Duodenal mucosa (tissue), 2 donors: ENCODE measurements at regions not wholly inside any gene's neighbourhood (a gene's known extent, or its start where the extent isn't known, plus 50 kb on each side); places are given as distances from the start of the nearest gene placed in this dataset.

ENCODE experiments used
- H3K27ac ChIP-seq: one replicate; pipeline ENCODE4 v1.7.0; 2013; ENCODE audit warnings: low read depth, low read length
- H3K27me3 ChIP-seq, 2 donors: one replicate each; pipeline ENCODE4 v1.7.0; 2013; ENCODE audit warnings: low read length in 2 of 2, control low read depth in 1 of 2; ENCODE audit not compliant: insufficient read depth in 2 of 2, control insufficient read depth in 1 of 2
- H3K36me3 ChIP-seq, 2 donors: one replicate each; pipeline ENCODE4 v1.7.0; 2013; ENCODE audit warnings: low read length in 2 of 2, control low read depth in 1 of 2; ENCODE audit not compliant: insufficient read depth in 2 of 2, control insufficient read depth in 1 of 2
- H3K4me1 ChIP-seq, 2 donors: one replicate each; pipeline ENCODE4 v1.7.0; 2013; ENCODE audit warnings: low read length in 2 of 2, control low read depth in 1 of 2; ENCODE audit not compliant: insufficient read depth in 2 of 2, control insufficient read depth in 1 of 2
- H3K4me3 ChIP-seq, 2 donors: one replicate each; pipeline ENCODE4 v1.7.0; 2013; ENCODE audit warnings: low read length in 2 of 2, low read depth in 1 of 2
- H3K9ac ChIP-seq, 2 donors: one replicate each; pipeline ENCODE4 v1.7.0; 2013; ENCODE audit warnings: low read length in 2 of 2, low read depth in 1 of 2
- H3K9me3 ChIP-seq, 2 donors: one replicate each; pipeline ENCODE4 v1.7.0; 2013; ENCODE audit warnings: low read length in 2 of 2, control low read depth in 1 of 2; ENCODE audit not compliant: control insufficient read depth in 1 of 2

DNA sequence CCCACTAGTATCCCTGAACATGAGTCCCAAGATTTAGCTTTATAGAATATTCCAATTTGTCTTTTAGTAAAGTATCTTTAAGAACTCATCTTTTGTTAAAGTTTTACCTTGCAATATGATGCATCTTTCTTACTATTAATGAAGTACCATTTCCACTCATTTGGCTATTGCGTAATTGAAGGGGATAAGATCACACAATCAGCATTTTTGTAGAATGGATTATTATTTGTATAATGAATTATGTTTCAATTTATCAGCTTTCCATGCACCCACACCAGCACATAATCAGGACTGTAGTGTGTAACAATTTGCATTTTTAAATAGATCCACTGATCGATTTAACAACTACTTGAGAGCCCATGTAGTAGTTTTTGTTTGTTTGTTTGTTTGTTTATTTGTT is 1364.9 kb upstream of the IGFBP7 start:
- no peaks in the 10 kb centered on the region for H3K36me3 ChIP-seq
- H3K9ac ChIP-seq = no peak overlapping the region
- H3K27ac ChIP-seq = no peak overlapping the region
- H3K27me3 ChIP-seq = no peaks in the 10 kb centered on the region
- no peaks in the 10 kb centered on the region for H3K4me1 ChIP-seq
- H3K4me3 ChIP-seq = no peak overlapping the region
- H3K9me3 ChIP-seq = no peaks in the 10 kb centered on the region

GRCh38 chr4:58465031-58465430 is 1354.8 kb upstream of the IGFBP7 start:
- no peaks in the 10 kb centered on the region for H3K36me3 ChIP-seq
- no peaks in the 10 kb centered on the region for H3K27me3 ChIP-seq
- H3K4me1 ChIP-seq = no peaks in the 10 kb centered on the region
- H3K9ac ChIP-seq = no peak overlapping the region
- H3K4me3 ChIP-seq = no peak overlapping the region
- H3K9me3 ChIP-seq = no peaks in the 10 kb centered on the region
- H3K27ac ChIP-seq = no peak overlapping the region

- Histone ChIP-seq H3K4me3 (no peak overlapping the region), H3K9me3 (peaks cover 0 to 9% of the 10 kb centered on the region in 2 donors), H3K27me3 (no peaks in the 10 kb centered on the region), H3K36me3 (no peaks in the 10 kb centered on the region), H3K9ac (no peak overlapping the region), H3K4me1 (no peaks in the 10 kb centered on the region), H3K27ac (no peak overlapping the region)
These were observed 1346.7 kb upstream of the IGFBP7 start for GRCh38 chr4:58456727-58457384.

- no peaks in the 10 kb centered on the region for H3K27me3 ChIP-seq
- H3K4me1 ChIP-seq = no peaks in the 10 kb centered on the region
- H3K9ac ChIP-seq = no peak overlapping the region
- peaks cover 1 to 4% of the 10 kb centered on the region in 2 donors for H3K9me3 ChIP-seq
- no peak overlapping the region for H3K27ac ChIP-seq
- H3K4me3 ChIP-seq = no peak overlapping the region
- no peaks in the 10 kb centered on the region for H3K36me3 ChIP-seq
These were observed 1343.8 kb upstream of the IGFBP7 start for GRCh38 chr4:58453956-58454355.

DNA sequence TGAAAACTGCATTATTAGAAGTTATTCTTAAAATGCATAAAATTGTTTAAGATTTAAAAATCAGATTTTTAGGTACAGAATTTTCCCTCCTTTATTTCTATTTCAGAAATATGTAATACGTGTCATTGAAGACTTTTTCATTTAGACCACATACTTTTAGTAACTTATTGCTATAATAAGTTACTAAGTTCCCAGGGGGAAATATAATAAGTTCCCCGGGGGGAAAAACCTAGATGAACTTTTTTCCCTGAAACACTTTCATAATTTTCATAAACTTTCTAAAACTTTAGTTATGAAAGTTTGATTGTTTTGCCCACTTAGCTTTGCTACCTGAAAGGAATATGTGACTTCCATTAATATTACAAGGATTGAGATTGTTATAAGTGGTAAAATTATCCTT is 1341.5 kb upstream of the IGFBP7 start:
- Histone ChIP-seq H3K27me3 (no peaks in the 10 kb centered on the region), H3K36me3 (no peaks in the 10 kb centered on the region), H3K27ac (no peak overlapping the region), H3K4me3 (no peak overlapping the region), H3K9me3 (peaks cover 0 to 2% of the 10 kb centered on the region in 2 donors), H3K4me1 (no peaks in the 10 kb centered on the region), H3K9ac (no peak overlapping the region)

GRCh38 chr4:58435871-58436270 is 1325.7 kb upstream of the IGFBP7 start:
- H3K9me3 ChIP-seq = peaks cover 0 to 16% of the 10 kb centered on the region in 2 donors
- no peaks in the 10 kb centered on the region for H3K4me1 ChIP-seq
- no peak overlapping the region for H3K4me3 ChIP-seq
- H3K36me3 ChIP-seq = no peaks in the 10 kb centered on the region
- no peaks in the 10 kb centered on the region for H3K27me3 ChIP-seq
- no peak overlapping the region for H3K9ac ChIP-seq
- H3K27ac ChIP-seq = no peak overlapping the region

DNA sequence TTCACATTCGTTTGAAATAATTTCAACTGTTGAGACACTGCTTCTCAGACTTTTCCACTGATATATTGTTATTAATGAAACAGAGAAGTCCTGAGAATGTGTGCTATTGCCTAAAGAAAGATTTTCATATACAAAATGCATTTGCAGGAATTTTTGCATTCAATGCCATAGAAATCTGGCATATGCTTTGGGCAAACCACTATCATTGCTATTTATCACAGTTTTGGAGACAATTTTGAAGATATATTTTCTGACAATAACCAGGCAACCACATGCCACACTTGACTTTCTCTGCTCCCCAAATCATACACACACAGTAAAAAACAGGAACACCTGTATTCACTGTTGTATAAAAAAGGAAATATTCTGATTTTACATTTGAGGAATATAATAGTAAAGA is 1303.7 kb upstream of the IGFBP7 start:
- no peaks in the 10 kb centered on the region for H3K4me1 ChIP-seq
- no peak overlapping the region for H3K27ac ChIP-seq
- peaks cover 0 to 4% of the 10 kb centered on the region in 2 donors for H3K9me3 ChIP-seq
- H3K9ac ChIP-seq = no peak overlapping the region
- H3K36me3 ChIP-seq = no peaks in the 10 kb centered on the region
- H3K27me3 ChIP-seq = no peaks in the 10 kb centered on the region
- H3K4me3 ChIP-seq = no peak overlapping the region

DNA sequence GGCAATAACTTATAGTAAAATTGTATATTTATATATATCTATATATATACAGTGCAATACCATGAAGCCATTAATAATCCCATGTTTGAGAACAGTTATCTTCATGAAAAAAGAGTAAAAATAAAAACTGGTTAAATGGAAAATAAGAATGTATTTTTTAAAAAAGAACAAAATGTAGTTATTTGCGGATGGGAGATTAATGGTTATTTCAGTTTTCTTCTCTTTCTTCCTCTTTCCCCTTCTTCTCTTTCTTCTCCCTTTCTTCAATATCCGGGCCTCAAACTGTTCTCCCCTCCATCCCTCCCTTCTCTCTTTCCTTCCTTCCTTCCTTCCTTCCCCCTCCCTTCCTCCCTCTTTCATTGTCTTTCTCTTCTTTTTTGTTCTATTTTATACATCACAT is 1301.7 kb upstream of the IGFBP7 start:
- no peaks in the 10 kb centered on the region for H3K27me3 ChIP-seq
- no peak overlapping the region for H3K9ac ChIP-seq
- no peaks in the 10 kb centered on the region for H3K36me3 ChIP-seq
- no peak overlapping the region for H3K4me3 ChIP-seq
- H3K4me1 ChIP-seq = no peaks in the 10 kb centered on the region
- peaks cover 0 to 4% of the 10 kb centered on the region in 2 donors for H3K9me3 ChIP-seq
- no peak overlapping the region for H3K27ac ChIP-seq

DNA sequence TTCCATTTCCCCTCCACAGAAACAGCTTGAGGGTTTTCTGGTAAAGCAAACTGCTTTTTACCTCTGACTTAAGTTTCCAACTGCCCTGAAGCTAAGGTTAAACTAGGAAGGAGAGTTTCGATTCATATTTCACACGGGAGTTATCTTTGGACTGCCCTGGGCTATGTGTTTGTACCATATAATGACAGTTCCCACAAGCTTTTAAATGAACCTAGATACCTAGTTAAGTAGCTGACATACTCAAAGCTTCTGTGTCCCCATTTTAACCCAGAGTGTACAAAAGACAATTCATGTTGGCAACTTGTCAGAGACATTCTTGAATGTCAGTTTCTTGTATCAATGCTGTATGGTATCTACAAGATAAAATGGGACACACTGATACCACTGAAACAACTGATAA is 1296.6 kb upstream of the IGFBP7 start:
- H3K9me3 ChIP-seq = peaks cover 0 to 5% of the 10 kb centered on the region in 2 donors
- no peaks in the 10 kb centered on the region for H3K36me3 ChIP-seq
- no peaks in the 10 kb centered on the region for H3K4me1 ChIP-seq
- no peak overlapping the region for H3K9ac ChIP-seq
- H3K27ac ChIP-seq = no peak overlapping the region
- no peaks in the 10 kb centered on the region for H3K27me3 ChIP-seq
- no peak overlapping the region for H3K4me3 ChIP-seq

- H3K4me3 ChIP-seq = no peak overlapping the region
- no peak overlapping the region for H3K9ac ChIP-seq
- H3K27me3 ChIP-seq = no peaks in the 10 kb centered on the region
- H3K9me3 ChIP-seq = no peaks in the 10 kb centered on the region
- no peaks in the 10 kb centered on the region for H3K36me3 ChIP-seq
- H3K4me1 ChIP-seq = no peaks in the 10 kb centered on the region
- H3K27ac ChIP-seq = no peak overlapping the region
These were observed 1258.0 kb upstream of the IGFBP7 start for GRCh38 chr4:58368221-58368620.
